Duodenal mucosa (tissue), 2 donors: ENCODE measurements at regions not wholly inside any gene's neighbourhood (a gene's known extent, or its start where the extent isn't known, plus 50 kb on each side); places are given as distances from the start of the nearest gene placed in this dataset.

Experiments used
- H3K27ac ChIP-seq: one replicate; pipeline ENCODE4 v1.7.0; 2013; ENCODE audit warnings: low read depth, low read length
- H3K27me3 ChIP-seq, 2 donors: one replicate each; pipeline ENCODE4 v1.7.0; 2013; ENCODE audit warnings: low read length in 2 of 2, control low read depth in 1 of 2; ENCODE audit not compliant: insufficient read depth in 2 of 2, control insufficient read depth in 1 of 2
- H3K36me3 ChIP-seq, 2 donors: one replicate each; pipeline ENCODE4 v1.7.0; 2013; ENCODE audit warnings: low read length in 2 of 2, control low read depth in 1 of 2; ENCODE audit not compliant: insufficient read depth in 2 of 2, control insufficient read depth in 1 of 2
- H3K4me1 ChIP-seq, 2 donors: one replicate each; pipeline ENCODE4 v1.7.0; 2013; ENCODE audit warnings: low read length in 2 of 2, control low read depth in 1 of 2; ENCODE audit not compliant: insufficient read depth in 2 of 2, control insufficient read depth in 1 of 2
- H3K4me3 ChIP-seq, 2 donors: one replicate each; pipeline ENCODE4 v1.7.0; 2013; ENCODE audit warnings: low read length in 2 of 2, low read depth in 1 of 2
- H3K9ac ChIP-seq, 2 donors: one replicate each; pipeline ENCODE4 v1.7.0; 2013; ENCODE audit warnings: low read length in 2 of 2, low read depth in 1 of 2
- H3K9me3 ChIP-seq, 2 donors: one replicate each; pipeline ENCODE4 v1.7.0; 2013; ENCODE audit warnings: low read length in 2 of 2, control low read depth in 1 of 2; ENCODE audit not compliant: control insufficient read depth in 1 of 2

DNA sequence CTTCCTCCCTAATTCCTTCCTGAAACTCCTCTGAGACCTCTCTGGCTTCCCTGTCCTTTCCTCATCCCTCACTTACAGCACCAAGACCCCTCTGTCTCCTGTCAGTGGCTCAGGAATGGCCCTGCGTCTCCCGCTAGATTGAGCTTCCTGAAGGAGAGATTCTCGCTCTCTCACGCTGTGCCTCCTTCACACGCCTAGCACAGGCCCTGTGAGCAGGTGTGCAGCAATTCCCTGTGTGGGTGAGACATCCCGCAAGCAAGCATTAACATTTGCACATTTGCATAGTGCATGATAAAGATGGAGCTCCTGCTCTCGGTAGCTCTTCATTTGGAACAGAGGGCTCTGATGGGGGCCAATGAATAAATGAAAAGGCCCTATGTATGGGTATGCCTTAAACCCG lies 159.8 kb downstream of the ADAMTS15 start:
- Histone ChIP-seq H3K9ac (no peak overlapping the region), H3K36me3 (no peaks in the 10 kb centered on the region), H3K9me3 (no peaks in the 10 kb centered on the region), H3K27me3 (no peaks in the 10 kb centered on the region), H3K27ac (no peak overlapping the region), H3K4me3 (no peak overlapping the region), H3K4me1 (peaks cover 0 to 3% of the 10 kb centered on the region in 2 donors)

GRCh38 chr11:130609121-130610035 lies 160.9 kb downstream of the ADAMTS15 start:
- H3K4me3 ChIP-seq: no peak overlapping the region
- H3K27ac ChIP-seq: no peak overlapping the region
- no peaks in the 10 kb centered on the region for H3K27me3 ChIP-seq
- H3K36me3 ChIP-seq: no peaks in the 10 kb centered on the region
- H3K4me1 ChIP-seq: no peaks in the 10 kb centered on the region
- no peak overlapping the region for H3K9ac ChIP-seq
- no peaks in the 10 kb centered on the region for H3K9me3 ChIP-seq

DNA sequence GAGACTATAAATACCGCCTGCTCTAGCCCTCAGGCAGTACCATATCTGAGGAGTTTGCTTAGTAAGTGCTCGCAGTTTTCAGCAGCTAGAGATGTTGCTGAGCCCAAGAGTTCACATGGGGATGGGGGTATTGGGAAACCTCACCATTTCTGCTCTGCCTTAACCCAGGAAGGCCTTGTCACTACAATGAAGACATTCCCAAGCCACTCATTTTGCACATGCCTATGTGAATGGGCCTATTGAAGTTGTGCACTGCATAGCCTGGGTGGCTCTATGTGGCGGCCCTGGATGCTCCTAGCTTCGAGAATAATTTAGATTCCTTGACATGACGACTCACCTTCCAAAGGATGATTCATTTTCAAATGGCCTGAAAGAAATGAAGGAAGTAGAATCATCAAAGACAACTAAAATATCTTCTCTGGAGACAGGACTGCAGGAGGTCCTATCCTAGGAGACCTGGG lies 163.4 kb downstream of the ADAMTS15 start:
- Histone ChIP-seq H3K4me1 (no peaks in the 10 kb centered on the region), H3K27ac (no peak overlapping the region), H3K9ac (no peak overlapping the region), H3K27me3 (no peaks in the 10 kb centered on the region), H3K9me3 (no peaks in the 10 kb centered on the region), H3K4me3 (no peak overlapping the region), H3K36me3 (no peaks in the 10 kb centered on the region)

DNA sequence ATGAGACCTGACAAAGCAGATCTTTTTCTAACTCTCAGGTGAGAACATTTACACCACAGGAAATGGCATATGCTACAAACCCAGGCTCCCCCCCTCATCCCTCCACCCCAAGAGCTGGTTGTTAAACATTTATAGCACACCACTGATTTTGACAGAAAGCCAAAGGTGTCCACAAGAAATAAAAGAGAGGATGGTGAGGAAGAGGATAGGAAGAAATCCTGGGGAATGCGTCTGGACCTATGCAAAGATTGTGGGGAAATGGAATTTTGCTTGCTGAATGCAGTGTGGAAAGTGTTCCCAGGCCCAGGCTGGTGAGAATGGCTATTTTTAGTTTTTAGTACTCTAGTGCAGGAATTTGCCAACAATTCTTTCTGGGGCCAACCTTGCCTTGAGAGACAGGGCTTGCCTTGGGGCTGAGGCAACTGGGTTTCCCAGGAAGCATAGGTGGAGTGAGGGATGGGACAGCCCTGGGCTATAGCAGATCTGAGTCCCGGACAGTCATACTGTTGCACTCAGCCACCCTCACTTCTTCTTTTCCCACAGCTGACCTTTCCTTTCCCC lies 163.9 kb downstream of the ADAMTS15 start:
- H3K27ac ChIP-seq: no peak overlapping the region
- H3K4me1 ChIP-seq: no peaks in the 10 kb centered on the region
- H3K9me3 ChIP-seq: no peaks in the 10 kb centered on the region
- no peaks in the 10 kb centered on the region for H3K27me3 ChIP-seq
- H3K4me3 ChIP-seq: no peak overlapping the region
- H3K9ac ChIP-seq: no peak overlapping the region
- no peaks in the 10 kb centered on the region for H3K36me3 ChIP-seq

- Histone ChIP-seq H3K4me1 (no peaks in the 10 kb centered on the region), H3K27me3 (no peaks in the 10 kb centered on the region), H3K4me3 (no peak overlapping the region), H3K27ac (no peak overlapping the region), H3K9me3 (no peaks in the 10 kb centered on the region), H3K36me3 (no peaks in the 10 kb centered on the region), H3K9ac (no peak overlapping the region)
Measured at GRCh38 chr11:130613396-130613795, 165.0 kb downstream of the ADAMTS15 start.

DNA sequence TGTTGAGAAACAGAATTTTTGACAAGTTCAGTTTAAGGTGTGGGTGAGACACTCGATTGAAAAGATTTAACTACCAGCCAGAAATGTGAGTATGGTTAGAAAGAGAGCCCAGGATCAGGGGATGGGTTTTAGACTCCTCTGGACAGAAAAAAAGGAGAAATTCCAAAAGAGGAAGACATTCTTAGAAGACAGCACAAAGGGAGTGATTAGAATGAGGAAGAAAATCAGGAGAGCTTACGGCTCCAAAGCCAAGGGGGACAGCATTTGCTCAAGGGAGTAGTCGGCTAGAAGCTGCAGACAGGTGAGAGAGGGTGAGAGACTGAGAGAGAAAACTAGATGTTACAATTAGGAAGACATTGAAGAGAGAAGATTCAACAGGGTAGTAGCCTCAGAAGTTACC lies 166.1 kb downstream of the ADAMTS15 start:
- no peak overlapping the region for H3K9ac ChIP-seq
- no peak overlapping the region for H3K4me3 ChIP-seq
- no peak overlapping the region for H3K27ac ChIP-seq
- no peaks in the 10 kb centered on the region for H3K4me1 ChIP-seq
- no peaks in the 10 kb centered on the region for H3K36me3 ChIP-seq
- no peaks in the 10 kb centered on the region for H3K27me3 ChIP-seq
- H3K9me3 ChIP-seq: no peaks in the 10 kb centered on the region

GRCh38 chr11:130615561-130615960 lies 167.1 kb downstream of the ADAMTS15 start:
- Histone ChIP-seq H3K4me3 (no peak overlapping the region), H3K27me3 (no peaks in the 10 kb centered on the region), H3K9ac (no peak overlapping the region), H3K4me1 (no peaks in the 10 kb centered on the region), H3K9me3 (no peaks in the 10 kb centered on the region), H3K27ac (no peak overlapping the region), H3K36me3 (no peaks in the 10 kb centered on the region)

GRCh38 chr11:130616573-130616972 lies 168.1 kb downstream of the ADAMTS15 start:
- Histone ChIP-seq H3K9ac (no peak overlapping the region), H3K27me3 (no peaks in the 10 kb centered on the region), H3K4me1 (no peaks in the 10 kb centered on the region), H3K27ac (no peak overlapping the region), H3K4me3 (no peak overlapping the region), H3K9me3 (no peaks in the 10 kb centered on the region), H3K36me3 (no peaks in the 10 kb centered on the region)

DNA sequence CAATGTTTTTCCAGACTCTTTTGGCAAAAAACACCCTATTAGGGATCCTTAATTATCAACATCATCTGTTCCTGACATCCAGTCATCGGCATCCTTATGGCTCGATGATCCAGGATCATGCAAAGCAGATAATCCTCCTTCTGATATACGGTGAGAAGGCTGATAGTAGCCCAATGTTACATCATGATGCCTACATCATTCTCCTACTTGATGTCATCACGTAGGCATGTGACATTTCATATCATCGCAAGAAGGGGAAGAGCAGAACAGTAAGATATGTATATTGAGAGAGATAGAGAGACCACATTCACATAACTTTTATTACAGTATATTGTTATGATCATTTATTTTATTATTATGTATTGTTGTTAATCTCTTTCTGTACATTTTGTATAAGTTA lies 168.6 kb downstream of the ADAMTS15 start:
- H3K9ac ChIP-seq: no peak overlapping the region
- no peak overlapping the region for H3K4me3 ChIP-seq
- H3K36me3 ChIP-seq: no peaks in the 10 kb centered on the region
- no peaks in the 10 kb centered on the region for H3K27me3 ChIP-seq
- no peak overlapping the region for H3K27ac ChIP-seq
- no peaks in the 10 kb centered on the region for H3K9me3 ChIP-seq
- no peaks in the 10 kb centered on the region for H3K4me1 ChIP-seq

- Histone ChIP-seq H3K9me3 (no peaks in the 10 kb centered on the region), H3K27ac (no peak overlapping the region), H3K4me1 (peaks cover 0 to 5% of the 10 kb centered on the region in 2 donors), H3K9ac (no peak overlapping the region), H3K36me3 (no peaks in the 10 kb centered on the region), H3K4me3 (no peak overlapping the region), H3K27me3 (no peaks in the 10 kb centered on the region)
Measured at GRCh38 chr11:130620548-130620947, 172.1 kb downstream of the ADAMTS15 start.
